Endothelial cell (in vitro differentiated cells): ENCODE measurements at regions not wholly inside any gene's neighbourhood (a gene's known extent, or its start where the extent isn't known, plus 50 kb on each side); places are given as distances from the start of the nearest gene placed in this dataset.
"Not testable (repeated sequence)": the region's sequence is repeated elsewhere in the genome, so short reads cannot be mapped to it uniquely, and the experiment has no call there.

ENCODE experiments used
- DNase-seq: peaks from one replicate; pipeline ENCODE4 v3.0.0; 2021; ENCODE audit warnings: low spot score
- H3K27ac Mint-ChIP-seq: one replicate; pipeline ENCODE4 v1.8.0; 2021; ENCODE audit warnings: mixed read lengths, inconsistent platforms; ENCODE audit not compliant: unreplicated experiment
- H3K27me3 Mint-ChIP-seq: one replicate; pipeline ENCODE4 v1.8.0; 2021; ENCODE audit warnings: mild to moderate bottlenecking, moderate library complexity, mixed read lengths, inconsistent platforms; ENCODE audit not compliant: unreplicated experiment
- H3K36me3 Mint-ChIP-seq: one replicate; pipeline ENCODE4 v1.8.0; 2021; ENCODE audit warnings: mild to moderate bottlenecking, low read depth, mixed read lengths, inconsistent platforms; ENCODE audit not compliant: unreplicated experiment
- H3K4me1 Mint-ChIP-seq: one replicate; pipeline ENCODE4 v1.8.0; 2021; ENCODE audit warnings: mild to moderate bottlenecking, mixed read lengths, inconsistent platforms; ENCODE audit not compliant: unreplicated experiment
- H3K4me3 Mint-ChIP-seq: one replicate; pipeline ENCODE4 v1.8.0; 2021; ENCODE audit warnings: mild to moderate bottlenecking, mixed read lengths, inconsistent platforms; ENCODE audit not compliant: unreplicated experiment
- H3K9me3 Mint-ChIP-seq: one replicate; pipeline ENCODE4 v1.8.0; 2021; ENCODE audit warnings: mixed read lengths, inconsistent platforms; ENCODE audit not compliant: unreplicated experiment

- H3K4me3 Mint-ChIP-seq, H3K36me3 Mint-ChIP-seq, H3K4me1 Mint-ChIP-seq, H3K27ac Mint-ChIP-seq, DNase-seq, H3K9me3 Mint-ChIP-seq, H3K27me3 Mint-ChIP-seq: not testable (repeated sequence)
These were observed 115.0 kb downstream of the LIMS4 start for GRCh38 chr2:110357616-110358015.

- not testable (repeated sequence) for H3K4me1 Mint-ChIP-seq, DNase-seq, H3K36me3 Mint-ChIP-seq, H3K9me3 Mint-ChIP-seq, H3K4me3 Mint-ChIP-seq, H3K27ac Mint-ChIP-seq, H3K27me3 Mint-ChIP-seq
These were observed 118.2 kb downstream of the LIMS4 start for GRCh38 chr2:110354294-110355018.

GRCh38 chr2:110350718-110351117 is 121.9 kb downstream of the LIMS4 start:
- H3K27ac Mint-ChIP-seq, H3K36me3 Mint-ChIP-seq, DNase-seq, H3K9me3 Mint-ChIP-seq, H3K27me3 Mint-ChIP-seq, H3K4me1 Mint-ChIP-seq, H3K4me3 Mint-ChIP-seq: not testable (repeated sequence)

GRCh38 chr2:110348902-110349301 is 123.7 kb downstream of the LIMS4 start:
- H3K27ac Mint-ChIP-seq, H3K27me3 Mint-ChIP-seq, H3K9me3 Mint-ChIP-seq, H3K4me3 Mint-ChIP-seq, DNase-seq, H3K4me1 Mint-ChIP-seq, H3K36me3 Mint-ChIP-seq: not testable (repeated sequence)

GRCh38 chr2:110344405-110345035 is 128.1 kb downstream of the LIMS4 start:
- DNase-seq, H3K4me1 Mint-ChIP-seq, H3K36me3 Mint-ChIP-seq, H3K27ac Mint-ChIP-seq, H3K27me3 Mint-ChIP-seq, H3K9me3 Mint-ChIP-seq, H3K4me3 Mint-ChIP-seq: not testable (repeated sequence)

GRCh38 chr2:110342077-110342476 is 129.7 kb upstream of the MTLN start:
- not testable (repeated sequence) for H3K4me3 Mint-ChIP-seq, H3K9me3 Mint-ChIP-seq, H3K36me3 Mint-ChIP-seq, DNase-seq, H3K27ac Mint-ChIP-seq, H3K4me1 Mint-ChIP-seq, H3K27me3 Mint-ChIP-seq

- H3K27me3 Mint-ChIP-seq, H3K9me3 Mint-ChIP-seq, H3K27ac Mint-ChIP-seq, DNase-seq, H3K4me3 Mint-ChIP-seq, H3K4me1 Mint-ChIP-seq, H3K36me3 Mint-ChIP-seq: not testable (repeated sequence)
These were observed 126.8 kb upstream of the MTLN start for GRCh38 chr2:110339126-110339525.

- H3K9me3 Mint-ChIP-seq, H3K27ac Mint-ChIP-seq, H3K36me3 Mint-ChIP-seq, H3K4me3 Mint-ChIP-seq, H3K27me3 Mint-ChIP-seq, DNase-seq, H3K4me1 Mint-ChIP-seq: not testable (repeated sequence)
These were observed 126.1 kb upstream of the MTLN start for GRCh38 chr2:110338277-110339003.

- not testable (repeated sequence) for H3K36me3 Mint-ChIP-seq, H3K27ac Mint-ChIP-seq, H3K4me1 Mint-ChIP-seq, DNase-seq, H3K9me3 Mint-ChIP-seq, H3K27me3 Mint-ChIP-seq, H3K4me3 Mint-ChIP-seq
These were observed 123.7 kb upstream of the MTLN start for GRCh38 chr2:110336071-110336470.

GRCh38 chr2:110335415-110336049 is 123.2 kb upstream of the MTLN start:
- not testable (repeated sequence) for H3K36me3 Mint-ChIP-seq, H3K4me3 Mint-ChIP-seq, DNase-seq, H3K9me3 Mint-ChIP-seq, H3K27me3 Mint-ChIP-seq, H3K4me1 Mint-ChIP-seq, H3K27ac Mint-ChIP-seq

GRCh38 chr2:110333114-110334095 is 121.1 kb upstream of the MTLN start:
- not testable (repeated sequence) for H3K36me3 Mint-ChIP-seq, H3K27ac Mint-ChIP-seq, H3K4me1 Mint-ChIP-seq, H3K4me3 Mint-ChIP-seq, DNase-seq, H3K27me3 Mint-ChIP-seq, H3K9me3 Mint-ChIP-seq
